ENCODE measurements at regions not wholly inside any gene's neighbourhood (a gene's known extent, or its start where the extent isn't known, plus 50 kb on each side); places are given as distances from the start of the nearest gene placed in this dataset.

DNA sequence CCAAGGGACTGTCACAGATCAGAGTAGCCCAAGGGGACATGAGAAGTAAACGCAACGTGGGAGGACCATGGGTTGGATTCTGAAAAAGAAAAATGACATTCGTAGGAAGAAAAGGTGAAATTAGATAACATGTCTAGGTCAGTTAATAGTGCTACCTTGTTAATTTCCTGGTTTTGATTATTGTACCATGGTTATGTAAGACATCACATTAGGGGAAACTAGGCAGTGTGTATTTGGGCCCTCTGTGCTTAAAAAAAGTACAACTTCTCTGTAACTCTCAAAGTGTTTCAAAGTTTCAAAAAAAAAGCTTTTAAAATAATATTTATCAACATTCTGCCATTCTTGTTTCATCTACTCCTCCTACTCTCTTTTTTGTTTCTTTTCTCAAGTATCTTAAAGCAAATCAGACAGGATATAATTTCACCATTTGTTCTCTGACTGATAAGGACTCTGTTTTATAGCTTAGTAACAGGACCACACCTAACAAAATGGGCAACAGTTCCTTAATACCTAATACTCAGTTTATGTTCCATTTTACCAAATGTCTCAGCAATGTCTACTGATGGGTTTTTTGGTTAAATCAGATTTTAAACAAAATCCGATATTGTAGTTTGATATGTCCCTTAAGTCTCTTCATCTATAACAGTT is 97.1 kb upstream of the PLCB4 start:
- no peak overlapping the region for H3K27ac ChIP-seq

DNA sequence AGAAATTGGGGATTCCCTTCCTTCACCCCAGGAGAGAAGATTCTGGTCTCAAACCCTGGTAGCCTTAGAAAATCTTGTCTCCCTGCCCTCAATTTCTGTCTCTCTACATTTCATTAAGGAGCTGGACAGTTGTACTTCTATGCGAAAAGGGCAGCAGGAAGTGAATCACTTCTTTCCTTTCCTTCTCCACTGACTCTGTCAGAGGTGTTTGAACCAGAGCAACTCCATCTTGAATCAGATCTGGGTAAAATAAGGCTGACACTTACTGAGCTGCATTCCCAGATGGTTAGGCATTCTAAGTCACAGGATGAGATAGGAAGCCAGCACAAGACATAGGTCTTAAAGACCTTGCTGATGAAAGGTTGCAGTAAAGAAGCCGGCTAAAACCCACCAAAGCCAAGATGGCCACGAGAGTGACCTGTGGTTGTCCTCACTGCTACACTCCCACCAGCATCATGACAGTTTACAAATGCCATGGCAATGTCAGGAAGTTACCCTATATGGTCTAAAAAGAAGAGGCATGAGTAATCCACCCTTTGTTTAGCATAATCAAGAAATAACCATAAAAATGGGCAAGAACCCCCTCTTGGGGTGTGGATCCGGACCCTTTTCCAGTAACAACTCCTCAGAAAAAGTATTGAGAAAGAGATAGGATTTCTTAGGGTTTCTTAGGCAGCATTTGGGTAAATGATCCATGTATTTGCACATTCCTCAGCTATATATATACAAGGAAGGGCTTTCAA is 95.8 kb upstream of the PLCB4 start:
- H3K4me1 ChIP-seq (replicated peaks) = no peaks in the 10 kb centered on the region
- DNase-seq (ENCODE audit: low read depth in 1 of 2, low spot score in 2 of 2) = no peak

More for the DNA sequence above, 97.1 kb upstream of the PLCB4 start:
- DNase-seq (ENCODE audit: low read depth in 1 of 2, low spot score in 2 of 2) = no peak
- H3K4me1 ChIP-seq (replicated peaks) = no peaks in the 10 kb centered on the region
- no peak overlapping the region for H3K4me3 ChIP-seq
- no peaks in the 10 kb centered on the region for H3K27me3 ChIP-seq (replicated peaks)
- no peaks in the 10 kb centered on the region for H3K9me3 ChIP-seq (replicated peaks)
- H3K36me3 ChIP-seq = no peaks in the 10 kb centered on the region

DNA sequence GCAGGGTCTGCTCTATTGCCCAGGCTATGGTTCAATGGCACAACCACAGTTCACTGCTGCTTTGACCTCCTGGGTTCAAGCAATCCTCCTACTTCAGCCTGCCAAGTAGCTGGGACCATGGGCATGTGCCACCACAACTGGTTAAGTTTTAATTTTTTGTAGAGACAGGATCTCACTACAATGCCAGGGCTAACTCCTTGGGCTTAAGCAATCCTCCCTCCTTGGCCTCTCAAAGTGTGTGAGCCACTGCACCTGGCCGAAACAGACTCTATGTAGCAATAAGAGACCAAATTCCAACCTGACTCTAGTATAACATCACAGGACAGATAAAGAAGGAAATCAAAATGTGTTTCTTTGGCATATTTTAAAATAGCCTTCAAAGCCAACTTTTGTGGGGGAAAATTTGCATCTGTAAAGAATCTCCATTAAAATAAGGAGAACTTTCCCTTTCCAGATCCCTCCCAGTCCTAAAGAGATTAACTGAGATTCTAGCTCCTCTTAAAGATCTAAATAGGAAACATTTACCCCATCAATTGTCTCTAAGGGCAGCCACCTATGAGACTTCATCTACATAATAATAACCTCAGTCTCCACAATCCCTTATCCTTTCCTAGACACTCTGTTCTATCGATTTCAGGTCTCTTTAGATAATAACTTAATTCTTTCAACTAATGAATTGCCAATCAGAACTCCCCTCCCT is 94.7 kb upstream of the PLCB4 start:
- no peak for DNase-seq (ENCODE audit: low read depth in 1 of 2, low spot score in 2 of 2)
- H3K36me3 ChIP-seq = no peaks in the 10 kb centered on the region

More for the DNA sequence above, 95.8 kb upstream of the PLCB4 start:
- Histone ChIP-seq H3K27ac (no peak overlapping the region), H3K4me3 (no peak overlapping the region), H3K9me3 (replicated peaks) (no peaks in the 10 kb centered on the region), H3K36me3 (no peaks in the 10 kb centered on the region), H3K27me3 (replicated peaks) (no peaks in the 10 kb centered on the region)

DNA sequence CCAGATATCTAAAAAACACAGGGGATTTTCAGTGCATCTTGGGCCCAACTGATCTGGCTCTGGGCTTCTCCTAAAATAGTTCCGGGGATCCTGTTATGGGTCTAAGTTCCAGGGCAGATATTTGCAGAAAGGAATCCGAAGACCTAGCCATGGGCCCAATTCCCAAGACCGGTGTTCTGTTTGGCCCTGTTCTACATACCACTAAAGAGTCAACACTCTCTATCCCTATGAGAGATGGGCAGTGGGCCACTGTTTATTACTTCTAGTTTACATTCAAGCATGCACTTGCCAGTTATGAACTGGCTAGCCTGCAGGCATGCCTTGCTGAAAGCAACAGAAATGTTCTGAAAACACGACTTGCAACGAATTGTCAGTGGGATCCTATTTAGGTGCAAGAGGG is 87.4 kb upstream of the PLCB4 start:
- no peaks in the 10 kb centered on the region for H3K9me3 ChIP-seq (replicated peaks)
- no peaks in the 10 kb centered on the region for H3K36me3 ChIP-seq
- no peak overlapping the region for H3K4me3 ChIP-seq
- no peak for DNase-seq (ENCODE audit: low read depth in 1 of 2, low spot score in 2 of 2)
- H3K27me3 ChIP-seq (replicated peaks) = no peaks in the 10 kb centered on the region
- H3K27ac ChIP-seq = no peak overlapping the region
- H3K4me1 ChIP-seq (replicated peaks) = no peaks in the 10 kb centered on the region

More for the DNA sequence above, 94.7 kb upstream of the PLCB4 start:
- no peaks in the 10 kb centered on the region for H3K9me3 ChIP-seq (replicated peaks)
- H3K4me3 ChIP-seq = no peak overlapping the region
- H3K4me1 ChIP-seq (replicated peaks) = no peaks in the 10 kb centered on the region
- H3K27ac ChIP-seq = no peak overlapping the region
- no peaks in the 10 kb centered on the region for H3K27me3 ChIP-seq (replicated peaks)

DNA sequence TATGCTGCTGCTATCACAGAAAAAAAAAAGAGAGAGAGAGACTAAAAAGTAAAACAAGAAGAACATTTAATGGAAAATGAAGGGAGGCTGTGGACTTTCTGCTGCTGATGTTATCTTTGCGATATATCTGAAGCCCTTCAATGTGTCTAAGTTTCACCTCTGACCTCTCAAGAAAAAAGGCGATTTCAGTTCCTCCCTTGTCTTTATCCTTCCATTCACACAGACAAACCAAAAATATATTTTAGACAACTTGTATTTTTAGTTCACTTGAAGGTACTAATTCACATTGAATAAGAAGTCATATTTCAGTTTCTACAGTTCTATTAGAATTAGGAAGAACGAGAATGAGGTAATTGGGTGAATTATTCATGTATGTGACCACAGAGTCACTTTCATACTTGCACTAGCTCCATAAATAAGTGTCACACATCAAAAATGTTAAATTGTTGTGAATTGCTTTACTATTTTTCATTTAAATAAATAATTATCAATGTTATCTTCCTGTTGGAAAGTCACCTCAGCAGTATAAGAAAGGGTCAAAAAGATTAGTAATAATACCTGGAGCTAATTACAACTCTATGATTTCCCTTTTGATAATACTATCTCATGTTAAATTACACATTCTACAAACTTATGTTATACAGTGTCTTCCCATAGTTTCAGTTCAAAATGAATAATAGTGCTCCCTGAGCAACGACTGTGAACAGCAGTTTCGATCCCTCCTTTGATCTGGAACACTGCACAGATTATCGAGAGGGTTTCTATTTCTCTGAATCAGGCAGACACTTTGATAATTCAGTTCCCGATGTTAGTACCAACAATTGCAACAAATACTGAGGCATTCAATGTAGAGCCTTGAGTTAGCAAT is 85.2 kb upstream of the PLCB4 start:
- H3K36me3 ChIP-seq = no peaks in the 10 kb centered on the region
- no peak for DNase-seq (ENCODE audit: low read depth in 1 of 2, low spot score in 2 of 2)
- H3K9me3 ChIP-seq (replicated peaks) = no peaks in the 10 kb centered on the region

DNA sequence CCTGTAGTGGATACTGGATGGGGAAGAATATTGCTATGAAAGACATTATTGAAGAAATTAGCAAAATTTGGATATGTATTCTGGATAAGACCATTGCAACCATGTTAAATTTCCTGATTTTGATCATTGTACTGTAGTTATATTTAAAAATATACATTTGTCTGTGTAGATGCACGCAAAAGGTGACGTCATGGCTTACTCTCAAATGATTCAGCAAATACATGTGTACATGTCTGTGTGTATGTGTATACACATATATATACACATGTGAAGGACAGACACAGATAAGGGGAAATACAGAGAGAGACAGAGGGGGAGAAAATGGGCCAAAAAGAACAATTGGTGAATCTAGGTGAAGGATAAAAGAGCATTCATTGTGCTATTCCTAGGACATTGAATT is 82.3 kb upstream of the PLCB4 start:
- Histone ChIP-seq H3K36me3 (no peaks in the 10 kb centered on the region), H3K4me1 (replicated peaks) (no peaks in the 10 kb centered on the region), H3K27ac (no peak overlapping the region), H3K9me3 (replicated peaks) (no peaks in the 10 kb centered on the region), H3K4me3 (no peak overlapping the region), H3K27me3 (replicated peaks) (no peaks in the 10 kb centered on the region)
- no peak for DNase-seq (ENCODE audit: low read depth in 1 of 2, low spot score in 2 of 2)

More for the DNA sequence above, 85.2 kb upstream of the PLCB4 start:
- no peak overlapping the region for H3K27ac ChIP-seq
- no peak overlapping the region for H3K4me3 ChIP-seq
- no peaks in the 10 kb centered on the region for H3K4me1 ChIP-seq (replicated peaks)
- no peaks in the 10 kb centered on the region for H3K27me3 ChIP-seq (replicated peaks)

DNA sequence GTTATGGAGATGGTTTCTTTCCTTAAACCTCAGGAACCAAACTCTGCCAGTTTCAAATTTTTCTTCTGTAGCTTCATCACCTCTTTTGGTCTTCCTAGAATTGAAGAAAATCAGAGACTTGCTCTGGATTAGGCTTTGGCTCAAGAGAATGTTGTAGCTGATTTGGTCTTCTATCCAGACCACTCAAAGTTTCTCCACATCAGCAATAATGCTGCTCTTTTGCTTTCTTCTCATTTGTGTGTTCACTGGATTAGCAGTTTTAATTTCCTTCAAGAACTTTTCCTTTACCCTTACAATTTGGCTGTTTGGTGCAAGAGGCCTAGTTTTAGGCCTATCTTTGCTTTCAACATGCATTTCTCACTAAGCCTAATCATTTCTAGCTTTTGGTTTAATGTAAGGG is 78.1 kb upstream of the PLCB4 start:
- Histone ChIP-seq H3K27ac (no peak overlapping the region), H3K36me3 (no peaks in the 10 kb centered on the region), H3K27me3 (replicated peaks) (no peaks in the 10 kb centered on the region), H3K4me1 (replicated peaks) (no peaks in the 10 kb centered on the region), H3K4me3 (no peak overlapping the region), H3K9me3 (replicated peaks) (no peaks in the 10 kb centered on the region)
- no peak for DNase-seq (ENCODE audit: low read depth in 1 of 2, low spot score in 2 of 2)

DNA sequence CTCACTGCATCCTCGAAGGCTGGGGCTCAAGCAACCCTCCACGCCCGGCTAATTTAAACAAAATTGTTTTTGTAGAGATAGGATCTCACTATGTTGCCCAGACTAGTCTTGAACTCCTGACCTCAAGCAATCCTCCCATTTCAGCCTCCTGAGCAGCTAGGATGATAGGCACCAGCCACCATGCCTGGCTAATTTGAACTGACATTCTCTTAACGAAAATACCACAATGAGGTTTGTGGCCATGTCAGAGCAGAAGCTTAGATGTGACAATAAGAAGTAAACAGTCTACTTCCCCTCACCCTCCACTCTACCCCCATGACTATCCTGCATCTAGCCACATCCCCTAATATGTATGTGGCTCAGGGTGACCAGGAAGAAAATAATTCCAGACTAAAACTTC is 74.8 kb upstream of the PLCB4 start:
- H3K36me3 ChIP-seq = no peaks in the 10 kb centered on the region
- DNase-seq (ENCODE audit: low read depth in 1 of 2, low spot score in 2 of 2) = no peak
- H3K27me3 ChIP-seq (replicated peaks) = no peaks in the 10 kb centered on the region
- no peak overlapping the region for H3K4me3 ChIP-seq
- H3K9me3 ChIP-seq (replicated peaks) = no peaks in the 10 kb centered on the region
- H3K4me1 ChIP-seq (replicated peaks) = no peaks in the 10 kb centered on the region
- no peak overlapping the region for H3K27ac ChIP-seq

DNA sequence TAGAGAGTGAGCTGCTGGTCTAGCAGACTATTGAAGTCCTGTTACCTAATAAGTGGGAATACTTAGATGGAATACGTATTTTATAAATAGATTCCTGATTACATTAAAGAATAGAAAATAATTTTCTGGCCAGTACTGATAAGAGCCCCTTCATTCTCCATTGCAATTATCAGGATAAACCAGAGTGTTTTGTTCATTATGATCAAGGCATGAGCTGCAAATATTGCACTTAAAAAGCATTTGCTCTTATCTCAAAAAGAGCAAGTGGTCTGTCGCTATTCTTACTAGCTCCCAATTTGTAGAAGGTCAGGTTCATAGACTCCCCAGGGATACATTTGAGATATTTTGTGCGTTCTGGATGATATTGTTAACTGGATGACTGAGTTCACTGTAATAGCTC is 73.1 kb upstream of the PLCB4 start:
- Histone ChIP-seq H3K36me3 (no peaks in the 10 kb centered on the region), H3K27ac (no peak overlapping the region), H3K4me3 (no peak overlapping the region), H3K4me1 (replicated peaks) (no peaks in the 10 kb centered on the region), H3K9me3 (replicated peaks) (no peaks in the 10 kb centered on the region), H3K27me3 (replicated peaks) (no peaks in the 10 kb centered on the region)
- no peak for DNase-seq (ENCODE audit: low read depth in 1 of 2, low spot score in 2 of 2)

DNA sequence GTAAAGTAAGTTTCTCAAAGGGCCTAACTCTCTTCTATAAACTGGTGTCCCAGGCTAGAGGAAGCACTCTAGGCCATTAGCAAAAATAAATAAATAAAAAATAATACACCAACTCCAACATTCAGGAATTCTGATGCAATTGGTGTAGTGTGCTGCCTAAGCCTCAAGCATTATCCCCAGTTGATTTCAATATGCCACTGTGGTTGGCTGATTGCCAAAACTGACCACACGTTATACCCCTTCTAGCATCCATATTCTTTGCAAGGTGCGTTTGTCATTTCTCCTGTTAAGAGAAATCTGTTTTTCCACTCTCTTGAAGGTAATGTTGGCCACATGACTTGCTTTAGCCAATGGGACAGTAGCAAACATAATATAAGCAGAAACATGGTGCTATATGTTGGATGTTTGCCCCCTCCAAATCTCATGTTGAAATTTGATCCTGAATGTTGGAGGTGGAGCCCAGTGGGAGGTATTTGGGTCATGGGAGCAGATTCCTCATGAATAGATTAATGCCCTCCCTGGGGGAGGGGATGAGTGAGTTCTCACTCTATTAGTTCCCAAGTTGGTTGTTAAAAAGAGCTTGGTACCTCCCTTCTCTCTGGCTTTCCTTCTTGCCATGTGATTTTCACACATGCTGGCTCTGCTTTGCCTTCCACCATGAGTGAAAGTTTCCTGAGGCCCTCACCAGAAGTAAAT is 71.9 kb upstream of the PLCB4 start:
- H3K4me1 ChIP-seq (replicated peaks) = no peaks in the 10 kb centered on the region
- no peaks in the 10 kb centered on the region for H3K9me3 ChIP-seq (replicated peaks)
- H3K27ac ChIP-seq = no peak overlapping the region
- no peak for DNase-seq (ENCODE audit: low read depth in 1 of 2, low spot score in 2 of 2)
- no peak overlapping the region for H3K4me3 ChIP-seq
- H3K27me3 ChIP-seq (replicated peaks) = no peaks in the 10 kb centered on the region
- H3K36me3 ChIP-seq = no peaks in the 10 kb centered on the region

DNA sequence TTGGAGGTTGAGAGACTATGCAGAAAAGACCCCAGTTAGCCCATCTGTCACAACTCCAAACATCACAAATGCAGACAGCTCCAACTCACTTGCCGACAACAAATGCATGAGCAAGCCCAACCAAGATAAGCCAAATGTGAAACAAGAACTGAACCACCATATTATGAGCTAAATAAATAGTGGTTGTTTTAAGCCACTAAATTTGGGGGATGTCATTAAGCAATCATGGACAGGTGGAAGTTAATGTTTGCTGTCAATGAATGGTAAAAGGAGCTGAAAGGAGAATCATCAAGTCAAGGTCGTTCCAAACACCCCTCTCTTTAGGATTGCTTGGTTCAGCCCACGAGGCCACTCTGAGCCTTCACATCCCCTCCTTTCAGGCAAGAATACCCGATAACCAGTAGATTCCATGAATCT is 71.2 kb upstream of the PLCB4 start:
- no peak for DNase-seq (ENCODE audit: low read depth in 1 of 2, low spot score in 2 of 2)
- no peak overlapping the region for H3K4me3 ChIP-seq
- H3K27ac ChIP-seq = no peak overlapping the region
- H3K9me3 ChIP-seq (replicated peaks) = no peaks in the 10 kb centered on the region
- H3K27me3 ChIP-seq (replicated peaks) = no peaks in the 10 kb centered on the region
- no peaks in the 10 kb centered on the region for H3K36me3 ChIP-seq
- no peaks in the 10 kb centered on the region for H3K4me1 ChIP-seq (replicated peaks)

DNA sequence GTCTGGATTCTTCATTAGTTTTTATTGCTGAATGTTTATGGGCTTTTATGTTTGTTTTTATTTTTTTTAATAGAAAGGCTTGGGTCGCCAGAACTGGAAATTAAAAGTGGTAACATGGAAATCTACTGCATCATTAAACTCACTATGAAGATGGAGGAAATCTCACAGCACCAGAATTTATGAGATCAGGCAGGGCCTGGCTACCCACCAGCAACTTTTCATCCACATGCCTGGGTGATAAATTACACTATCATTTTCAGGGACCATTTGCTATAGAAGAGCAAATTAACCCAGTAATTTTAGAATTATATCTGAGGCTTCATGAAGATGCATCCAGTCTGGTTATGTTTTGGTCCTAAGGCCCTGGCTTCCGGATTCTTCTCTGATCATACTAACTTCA is 57.8 kb upstream of the PLCB4 start:
- DNase-seq (ENCODE audit: low read depth in 1 of 2, low spot score in 2 of 2) = no peak
- no peak overlapping the region for H3K27ac ChIP-seq
- no peaks in the 10 kb centered on the region for H3K27me3 ChIP-seq (replicated peaks)
- H3K4me3 ChIP-seq = no peak overlapping the region
- no peaks in the 10 kb centered on the region for H3K36me3 ChIP-seq
- H3K4me1 ChIP-seq (replicated peaks) = peaks cover 9% of the 10 kb centered on the region
- H3K9me3 ChIP-seq (replicated peaks) = peaks cover 6% of the 10 kb centered on the region

All from SJSA1 (cell line).